HepG2 (cell line): ENCODE measurements at regions not wholly inside any gene's neighbourhood (a gene's known extent, or its start where the extent isn't known, plus 50 kb on each side); places are given as distances from the start of the nearest gene placed in this dataset.

ENCODE experiments used
- CENPX ChIP-seq: sonication (generic); formaldehyde crosslinking; IDR thresholded peaks from 2 replicates; pipeline ENCODE4 v1.9.0; 2021; ENCODE audit warnings: mild to moderate bottlenecking, missing genetic modification reagents, moderate library complexity
- MNT ChIP-seq: fragments of 450-650 bp; IDR thresholded peaks from 2 replicates; pipeline ENCODE4 v1.6.1; 2016
- SNAPC4 ChIP-seq: sonication (generic); formaldehyde crosslinking; IDR thresholded peaks from 2 replicates; pipeline ENCODE4 v1.4.0; 2020; ENCODE audit warnings: mild to moderate bottlenecking, missing genetic modification reagents
- TIGD3 ChIP-seq: sonication (generic); formaldehyde crosslinking; IDR thresholded peaks from 2 replicates; pipeline ENCODE4 v1.5.1; 2020; ENCODE audit warnings: mild to moderate bottlenecking, missing genetic modification reagents, borderline replicate concordance

GRCh38 chr11:87422566-87422965 lies 384.8 kb downstream of the TMEM135 start (continued):
- no peak for TF ChIP-seq TIGD3
- no peak for TF ChIP-seq SNAPC4 (CRISPR knock-in tag)
- no peak for TF ChIP-seq MNT
- no peak for TF ChIP-seq CENPX
- TF ChIP-seq, all 625 proteins: peak for 0
